ENCODE measurements at regions not wholly inside any gene's neighbourhood (a gene's known extent, or its start where the extent isn't known, plus 50 kb on each side); places are given as distances from the start of the nearest gene placed in this dataset.

- TF ChIP-seq POLR2A (IDR thresholded peaks at IDR 0.05) (no peak), CTCF (IDR thresholded peaks at IDR 0.05) (no peak), POLR2AphosphoS5 (IDR thresholded peaks at IDR 0.05) (no peak)
Measured at GRCh38 chr5:38607396-38607795, 51.0 kb upstream of the LIFR start.
